WERI-Rb-1 (cell line): ENCODE measurements at regions not wholly inside any gene's neighbourhood (a gene's known extent, or its start where the extent isn't known, plus 50 kb on each side); places are given as distances from the start of the nearest gene placed in this dataset.

Experiments
- DNase-seq: peaks from one replicate; pipeline ENCODE4 v3.0.0-alpha.2; 2020
- H3K27ac ChIP-seq: fragments of 250-450 bp; sonication (Bioruptor Pico); 2 replicates; pipeline ENCODE4 v1.5.1; 2020; ENCODE audit warnings: mild to moderate bottlenecking, moderate library complexity
- H3K27me3 ChIP-seq: fragments of 250-450 bp; sonication (Bioruptor Pico); 2 replicates; pipeline ENCODE4 v1.5.1; 2021; ENCODE audit warnings: mild to moderate bottlenecking, low read depth, moderate library complexity; ENCODE audit not compliant: insufficient read depth, severe bottlenecking
- H3K36me3 ChIP-seq: fragments of 250-450 bp; sonication (Bioruptor Pico); 2 replicates; pipeline ENCODE4 v1.5.1; 2020; ENCODE audit warnings: mild to moderate bottlenecking, moderate library complexity
- H3K4me3 ChIP-seq: 2 replicates; pipeline ENCODE4 v1.5.1; 2011; ENCODE audit warnings: low read depth, mild to moderate bottlenecking, control low read depth, low read length
- H3K9me3 ChIP-seq: fragments of 250-450 bp; sonication (Bioruptor Pico); 2 replicates; pipeline ENCODE4 v1.5.1; 2021; ENCODE audit warnings: mild to moderate bottlenecking, moderate library complexity; ENCODE audit not compliant: severe bottlenecking
- TF ChIP-seq, protein P1 (sequence below): IDR thresholded peaks from 2 replicates; pipeline ENCODE4 v1.5.1; 2011; ENCODE audit warnings: low read depth, mild to moderate bottlenecking, control low read depth, inconsistent platforms, low read length

- Histone ChIP-seq H3K27ac (no peak overlapping the region), H3K4me3 (no peak overlapping the region), H3K9me3 (no peaks in the 10 kb centered on the region), H3K27me3 (no peaks in the 10 kb centered on the region), H3K36me3 (no peaks in the 10 kb centered on the region)
- no peak for DNase-seq
- TF ChIP-seq, protein P1, sequence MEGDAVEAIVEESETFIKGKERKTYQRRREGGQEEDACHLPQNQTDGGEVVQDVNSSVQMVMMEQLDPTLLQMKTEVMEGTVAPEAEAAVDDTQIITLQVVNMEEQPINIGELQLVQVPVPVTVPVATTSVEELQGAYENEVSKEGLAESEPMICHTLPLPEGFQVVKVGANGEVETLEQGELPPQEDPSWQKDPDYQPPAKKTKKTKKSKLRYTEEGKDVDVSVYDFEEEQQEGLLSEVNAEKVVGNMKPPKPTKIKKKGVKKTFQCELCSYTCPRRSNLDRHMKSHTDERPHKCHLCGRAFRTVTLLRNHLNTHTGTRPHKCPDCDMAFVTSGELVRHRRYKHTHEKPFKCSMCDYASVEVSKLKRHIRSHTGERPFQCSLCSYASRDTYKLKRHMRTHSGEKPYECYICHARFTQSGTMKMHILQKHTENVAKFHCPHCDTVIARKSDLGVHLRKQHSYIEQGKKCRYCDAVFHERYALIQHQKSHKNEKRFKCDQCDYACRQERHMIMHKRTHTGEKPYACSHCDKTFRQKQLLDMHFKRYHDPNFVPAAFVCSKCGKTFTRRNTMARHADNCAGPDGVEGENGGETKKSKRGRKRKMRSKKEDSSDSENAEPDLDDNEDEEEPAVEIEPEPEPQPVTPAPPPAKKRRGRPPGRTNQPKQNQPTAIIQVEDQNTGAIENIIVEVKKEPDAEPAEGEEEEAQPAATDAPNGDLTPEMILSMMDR, result no peak
Observed at GRCh38 chr15:60184579-60184978, 180.5 kb downstream of the FOXB1 start.

- no peaks in the 10 kb centered on the region for H3K9me3 ChIP-seq
- TF ChIP-seq, protein P1, result no peak
- H3K36me3 ChIP-seq, result no peaks in the 10 kb centered on the region
- no peaks in the 10 kb centered on the region for H3K27me3 ChIP-seq
- no peak overlapping the region for H3K4me3 ChIP-seq
- no peak overlapping the region for H3K27ac ChIP-seq
- DNase-seq, result no peak
Observed at GRCh38 chr15:60191016-60191415, 186.9 kb downstream of the FOXB1 start.

DNA sequence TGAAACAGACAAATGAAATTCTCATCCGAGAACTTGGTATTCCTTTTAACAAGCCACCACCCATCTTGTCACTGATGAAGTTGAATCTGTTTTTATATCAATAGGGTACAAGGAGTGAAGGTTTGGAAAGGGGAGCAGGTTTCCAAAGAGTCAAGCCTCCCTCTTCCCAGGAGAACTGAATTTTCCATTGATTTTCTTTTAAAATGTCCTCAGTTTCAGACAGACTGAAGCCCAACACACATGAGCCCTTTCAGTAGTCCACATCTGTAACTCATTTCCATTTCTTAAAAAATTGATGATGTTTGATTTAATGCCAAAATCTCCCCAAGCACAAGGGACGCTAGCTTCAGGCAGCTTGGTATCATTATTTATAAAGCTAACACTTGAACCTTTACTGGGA lies 187.7 kb downstream of the FOXB1 start:
- Histone ChIP-seq H3K27ac (no peak overlapping the region), H3K4me3 (no peak overlapping the region), H3K36me3 (no peaks in the 10 kb centered on the region), H3K9me3 (no peaks in the 10 kb centered on the region), H3K27me3 (no peaks in the 10 kb centered on the region)
- no peak for DNase-seq
- TF ChIP-seq, protein P1, result no peak

- Histone ChIP-seq H3K27ac (no peak overlapping the region), H3K36me3 (no peaks in the 10 kb centered on the region), H3K27me3 (no peaks in the 10 kb centered on the region), H3K9me3 (no peaks in the 10 kb centered on the region), H3K4me3 (no peak overlapping the region)
- DNase-seq, result no peak
- TF ChIP-seq, protein P1, result no peak
Observed at GRCh38 chr15:60195611-60196010, 191.5 kb downstream of the FOXB1 start.

DNA sequence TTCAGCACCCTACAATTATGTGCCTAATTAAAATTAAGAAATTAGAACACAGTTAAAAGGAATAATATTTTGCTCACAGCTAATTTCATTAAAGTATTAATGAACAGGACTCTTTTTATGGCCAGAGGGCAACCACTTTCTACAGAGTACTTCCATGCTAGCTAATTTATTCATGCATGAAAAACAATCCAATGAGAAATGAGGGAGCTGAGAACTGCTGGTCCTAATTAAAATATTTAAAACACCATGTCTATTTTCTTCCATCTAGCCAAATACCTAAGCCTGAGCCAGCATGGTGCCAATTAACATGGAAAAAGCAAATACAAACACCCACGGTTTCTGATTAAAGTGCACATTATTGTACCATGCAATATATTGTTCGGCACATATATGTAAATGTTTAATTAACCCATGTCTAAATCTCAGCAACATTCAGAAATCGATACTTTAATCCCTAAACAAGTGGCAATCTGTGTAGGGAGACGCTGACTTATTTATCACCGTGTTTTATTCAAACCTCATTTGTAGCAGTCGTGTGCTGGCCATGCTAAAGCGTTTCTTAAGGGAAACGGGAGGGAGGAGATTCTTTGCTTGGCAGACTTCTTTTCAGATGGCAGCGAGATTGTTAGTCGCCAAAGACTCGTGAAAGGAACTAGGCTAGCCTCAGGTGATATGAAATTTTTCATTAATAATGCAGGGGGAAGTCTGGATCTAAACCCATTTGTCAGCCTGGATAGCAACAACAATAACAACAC lies 193.5 kb downstream of the ANXA2 start:
- Histone ChIP-seq H3K4me3 (no peak overlapping the region), H3K27ac (no peak overlapping the region), H3K9me3 (no peaks in the 10 kb centered on the region), H3K36me3 (no peaks in the 10 kb centered on the region), H3K27me3 (no peaks in the 10 kb centered on the region)
- TF ChIP-seq, protein P1, result no peak
- no peak for DNase-seq

DNA sequence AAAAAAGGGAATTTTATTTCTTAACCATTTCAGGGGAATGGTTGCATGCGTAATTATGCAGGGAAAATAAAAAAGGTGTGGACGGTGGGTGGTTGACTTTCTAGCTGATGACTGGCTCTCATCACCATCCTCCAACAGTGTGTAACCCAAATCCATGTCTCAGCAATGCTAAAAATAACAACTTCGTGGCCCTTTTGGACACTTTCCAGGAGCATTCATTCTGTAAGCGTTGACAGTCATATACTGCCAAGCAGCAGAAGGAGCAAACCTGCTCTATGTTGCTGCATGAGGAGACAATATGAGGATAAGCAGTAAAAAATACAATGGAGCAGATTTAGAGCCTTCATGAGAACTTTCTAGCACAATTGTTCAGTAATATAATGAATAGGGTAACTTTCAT lies 189.1 kb downstream of the ANXA2 start:
- no peak for DNase-seq
- no peaks in the 10 kb centered on the region for H3K27me3 ChIP-seq

More for the DNA sequence above, 189.1 kb downstream of the ANXA2 start:
- Histone ChIP-seq H3K4me3 (no peak overlapping the region), H3K9me3 (no peaks in the 10 kb centered on the region), H3K36me3 (no peaks in the 10 kb centered on the region), H3K27ac (no peak overlapping the region)
- TF ChIP-seq, protein P1, result no peak
